SK-N-SH treated with all-trans-retinoic acid at 6 μM for 48 hours (cell line): ENCODE measurements at regions not wholly inside any gene's neighbourhood (a gene's known extent, or its start where the extent isn't known, plus 50 kb on each side); places are given as distances from the start of the nearest gene placed in this dataset.

Source experiments
- ATAC-seq: fragments of 200-7000 bp; cut with Tn5 transposase; 3 replicates; pipeline ENCODE4 v1.9.1; 2020; ENCODE audit warnings: mild to moderate bottlenecking, moderate library complexity
- ARNTL ChIP-seq: fragments of 450-650 bp; formaldehyde crosslinking; IDR thresholded peaks from 2 replicates; pipeline ENCODE4 v1.5.0; 2020; ENCODE audit warnings: low read depth, mild to moderate bottlenecking, moderate library complexity, borderline replicate concordance
- BACH2 ChIP-seq: fragments of 250-450 bp; sonication (Bioruptor Pico); IDR thresholded peaks from 2 replicates; pipeline ENCODE4 v1.9.0; 2021; ENCODE audit warnings: mild to moderate bottlenecking, borderline replicate concordance
- CSDC2 ChIP-seq: fragments of 250-450 bp; sonication (Bioruptor Pico); IDR thresholded peaks from 2 replicates; pipeline ENCODE4 v1.5.0; 2020; ENCODE audit warnings: mild to moderate bottlenecking, moderate library complexity
- ISL1 ChIP-seq: fragments of 250-450 bp; sonication (Bioruptor Pico); IDR thresholded peaks from 2 replicates; pipeline ENCODE4 v2.1.2; 2022; ENCODE audit warnings: mild to moderate bottlenecking, moderate library complexity
- OSR1 ChIP-seq: fragments of 250-450 bp; sonication (Bioruptor Pico); IDR thresholded peaks from 2 replicates; pipeline ENCODE4 v1.8.0; 2022; ENCODE audit warnings: moderate library complexity, mild to moderate bottlenecking, inconsistent platforms
- PPARA ChIP-seq: fragments of 250-450 bp; sonication (Bioruptor Pico); IDR thresholded peaks from 2 replicates; pipeline ENCODE4 v1.5.0; 2020; ENCODE audit warnings: mild to moderate bottlenecking, borderline replicate concordance
- TOX ChIP-seq: fragments of 250-450 bp; sonication (Bioruptor Pico); IDR thresholded peaks from 2 replicates; pipeline ENCODE4 v1.8.0; 2021; ENCODE audit warnings: mild to moderate bottlenecking, moderate library complexity, borderline replicate concordance
- ZC3H10 ChIP-seq: fragments of 250-450 bp; sonication (Bioruptor Pico); IDR thresholded peaks from 2 replicates; pipeline ENCODE4 v1.5.1; 2021; ENCODE audit warnings: mild to moderate bottlenecking, moderate library complexity
- ZFP30 ChIP-seq: fragments of 450-650 bp; formaldehyde crosslinking; IDR thresholded peaks from 2 replicates; pipeline ENCODE4 v1.5.0; 2022; ENCODE audit warnings: mild to moderate bottlenecking, moderate library complexity
- ZNF565 ChIP-seq: fragments of 450-650 bp; formaldehyde crosslinking; conservative IDR thresholded peaks from 2 replicates; pipeline ENCODE4 v1.5.0; 2020; ENCODE audit warnings: low read depth, mild to moderate bottlenecking, moderate library complexity
- ZNF70 ChIP-seq: fragments of 450-650 bp; formaldehyde crosslinking; IDR thresholded peaks from 2 replicates; pipeline ENCODE4 v1.5.0; 2020; ENCODE audit warnings: mild to moderate bottlenecking, moderate library complexity
- ZNF8 ChIP-seq: fragments of 450-650 bp; formaldehyde crosslinking; IDR thresholded peaks from 2 replicates; pipeline ENCODE4 v1.5.0; 2020; ENCODE audit warnings: mild to moderate bottlenecking, moderate library complexity
- TF ChIP-seq, protein P1 (sequence below): fragments of 250-450 bp; sonication (Bioruptor Pico); IDR thresholded peaks from 2 replicates; pipeline ENCODE4 v1.8.0; 2020; ENCODE audit warnings: mild to moderate bottlenecking, moderate library complexity, borderline replicate concordance
- TF ChIP-seq, protein P2 (sequence below): fragments of 250-450 bp; sonication (Bioruptor Pico); IDR thresholded peaks from 2 replicates; pipeline ENCODE4 v1.5.0; 2020; ENCODE audit warnings: mild to moderate bottlenecking, moderate library complexity
- TF ChIP-seq, protein P3 (sequence below): fragments of 250-450 bp; sonication (Bioruptor Pico); IDR thresholded peaks from 2 replicates; pipeline ENCODE4 v1.8.0; 2021; ENCODE audit warnings: low read depth, mild to moderate bottlenecking, moderate library complexity, borderline replicate concordance
- TF ChIP-seq, protein P4 (sequence below): fragments of 250-450 bp; sonication (Bioruptor Pico); IDR thresholded peaks from 2 replicates; pipeline ENCODE4 v1.5.1; 2020; ENCODE audit warnings: low read depth, mild to moderate bottlenecking, moderate library complexity

DNA sequence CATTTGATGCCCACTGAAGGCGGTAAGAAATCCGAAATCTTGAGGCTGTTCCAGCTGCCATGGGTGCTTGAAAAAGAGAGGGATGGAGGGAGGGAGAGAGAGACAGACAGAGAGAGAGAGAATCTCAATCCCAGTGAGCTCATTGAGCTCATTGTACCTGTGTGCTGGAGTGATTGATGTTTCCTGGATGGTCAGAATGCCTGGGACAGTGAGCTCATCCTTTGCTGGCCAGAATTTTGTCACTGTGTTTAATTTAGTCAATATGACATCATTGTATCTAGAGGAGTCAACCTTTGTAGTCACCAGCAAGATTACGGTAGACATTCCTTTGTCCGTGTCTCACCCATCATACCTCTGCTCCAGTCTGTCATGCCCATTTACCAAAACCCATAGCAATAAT is 625.4 kb upstream of the POM121L12 start:
- TF ChIP-seq ARNTL = no peak
- no peak for ATAC-seq

DNA sequence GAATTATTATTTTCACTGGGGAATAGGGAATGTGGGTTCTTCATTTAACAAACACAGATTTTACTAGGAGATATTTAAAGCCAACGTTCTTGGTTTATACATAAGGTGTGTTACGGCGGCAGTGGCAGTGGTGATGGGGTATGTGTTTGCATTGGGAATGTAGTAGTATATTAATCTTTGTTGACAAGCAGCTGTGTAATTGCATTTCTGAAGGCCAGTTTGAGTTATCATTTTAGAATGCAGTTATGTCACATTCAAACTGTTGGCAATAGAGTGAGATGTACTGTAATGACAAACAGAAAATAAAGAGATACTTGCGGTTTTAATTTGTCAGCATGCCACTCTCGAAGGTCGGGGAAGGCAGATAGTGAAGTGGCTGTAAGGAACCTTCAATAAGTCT is 628.6 kb upstream of the POM121L12 start:
- ATAC-seq = no peak
- no peak for TF ChIP-seq ZC3H10 (CRISPR knock-in tag)
- TF ChIP-seq BACH2 (CRISPR knock-in tag) = no peak
- TF ChIP-seq, protein P1, sequence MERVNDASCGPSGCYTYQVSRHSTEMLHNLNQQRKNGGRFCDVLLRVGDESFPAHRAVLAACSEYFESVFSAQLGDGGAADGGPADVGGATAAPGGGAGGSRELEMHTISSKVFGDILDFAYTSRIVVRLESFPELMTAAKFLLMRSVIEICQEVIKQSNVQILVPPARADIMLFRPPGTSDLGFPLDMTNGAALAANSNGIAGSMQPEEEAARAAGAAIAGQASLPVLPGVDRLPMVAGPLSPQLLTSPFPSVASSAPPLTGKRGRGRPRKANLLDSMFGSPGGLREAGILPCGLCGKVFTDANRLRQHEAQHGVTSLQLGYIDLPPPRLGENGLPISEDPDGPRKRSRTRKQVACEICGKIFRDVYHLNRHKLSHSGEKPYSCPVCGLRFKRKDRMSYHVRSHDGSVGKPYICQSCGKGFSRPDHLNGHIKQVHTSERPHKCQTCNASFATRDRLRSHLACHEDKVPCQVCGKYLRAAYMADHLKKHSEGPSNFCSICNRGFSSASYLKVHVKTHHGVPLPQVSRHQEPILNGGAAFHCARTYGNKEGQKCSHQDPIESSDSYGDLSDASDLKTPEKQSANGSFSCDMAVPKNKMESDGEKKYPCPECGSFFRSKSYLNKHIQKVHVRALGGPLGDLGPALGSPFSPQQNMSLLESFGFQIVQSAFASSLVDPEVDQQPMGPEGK (CRISPR knock-in tag) = no peak
- no peak for TF ChIP-seq TOX
- no peak for TF ChIP-seq ZNF8 (CRISPR knock-in tag)
- no peak for TF ChIP-seq CSDC2
- TF ChIP-seq ZFP30 (CRISPR knock-in tag) = no peak
- TF ChIP-seq, protein P2, sequence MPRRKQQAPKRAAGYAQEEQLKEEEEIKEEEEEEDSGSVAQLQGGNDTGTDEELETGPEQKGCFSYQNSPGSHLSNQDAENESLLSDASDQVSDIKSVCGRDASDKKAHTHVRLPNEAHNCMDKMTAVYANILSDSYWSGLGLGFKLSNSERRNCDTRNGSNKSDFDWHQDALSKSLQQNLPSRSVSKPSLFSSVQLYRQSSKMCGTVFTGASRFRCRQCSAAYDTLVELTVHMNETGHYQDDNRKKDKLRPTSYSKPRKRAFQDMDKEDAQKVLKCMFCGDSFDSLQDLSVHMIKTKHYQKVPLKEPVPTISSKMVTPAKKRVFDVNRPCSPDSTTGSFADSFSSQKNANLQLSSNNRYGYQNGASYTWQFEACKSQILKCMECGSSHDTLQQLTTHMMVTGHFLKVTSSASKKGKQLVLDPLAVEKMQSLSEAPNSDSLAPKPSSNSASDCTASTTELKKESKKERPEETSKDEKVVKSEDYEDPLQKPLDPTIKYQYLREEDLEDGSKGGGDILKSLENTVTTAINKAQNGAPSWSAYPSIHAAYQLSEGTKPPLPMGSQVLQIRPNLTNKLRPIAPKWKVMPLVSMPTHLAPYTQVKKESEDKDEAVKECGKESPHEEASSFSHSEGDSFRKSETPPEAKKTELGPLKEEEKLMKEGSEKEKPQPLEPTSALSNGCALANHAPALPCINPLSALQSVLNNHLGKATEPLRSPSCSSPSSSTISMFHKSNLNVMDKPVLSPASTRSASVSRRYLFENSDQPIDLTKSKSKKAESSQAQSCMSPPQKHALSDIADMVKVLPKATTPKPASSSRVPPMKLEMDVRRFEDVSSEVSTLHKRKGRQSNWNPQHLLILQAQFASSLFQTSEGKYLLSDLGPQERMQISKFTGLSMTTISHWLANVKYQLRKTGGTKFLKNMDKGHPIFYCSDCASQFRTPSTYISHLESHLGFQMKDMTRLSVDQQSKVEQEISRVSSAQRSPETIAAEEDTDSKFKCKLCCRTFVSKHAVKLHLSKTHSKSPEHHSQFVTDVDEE (CRISPR knock-in tag) = no peak
- TF ChIP-seq, protein P3, sequence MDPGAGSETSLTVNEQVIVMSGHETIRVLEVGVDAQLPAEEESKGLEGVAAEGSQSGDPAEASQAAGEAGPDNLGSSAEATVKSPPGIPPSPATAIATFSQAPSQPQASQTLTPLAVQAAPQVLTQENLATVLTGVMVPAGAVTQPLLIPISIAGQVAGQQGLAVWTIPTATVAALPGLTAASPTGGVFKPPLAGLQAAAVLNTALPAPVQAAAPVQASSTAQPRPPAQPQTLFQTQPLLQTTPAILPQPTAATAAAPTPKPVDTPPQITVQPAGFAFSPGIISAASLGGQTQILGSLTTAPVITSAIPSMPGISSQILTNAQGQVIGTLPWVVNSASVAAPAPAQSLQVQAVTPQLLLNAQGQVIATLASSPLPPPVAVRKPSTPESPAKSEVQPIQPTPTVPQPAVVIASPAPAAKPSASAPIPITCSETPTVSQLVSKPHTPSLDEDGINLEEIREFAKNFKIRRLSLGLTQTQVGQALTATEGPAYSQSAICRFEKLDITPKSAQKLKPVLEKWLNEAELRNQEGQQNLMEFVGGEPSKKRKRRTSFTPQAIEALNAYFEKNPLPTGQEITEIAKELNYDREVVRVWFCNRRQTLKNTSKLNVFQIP (CRISPR knock-in tag) = no peak
- no peak for TF ChIP-seq ZNF565
- no peak for TF ChIP-seq ISL1

DNA sequence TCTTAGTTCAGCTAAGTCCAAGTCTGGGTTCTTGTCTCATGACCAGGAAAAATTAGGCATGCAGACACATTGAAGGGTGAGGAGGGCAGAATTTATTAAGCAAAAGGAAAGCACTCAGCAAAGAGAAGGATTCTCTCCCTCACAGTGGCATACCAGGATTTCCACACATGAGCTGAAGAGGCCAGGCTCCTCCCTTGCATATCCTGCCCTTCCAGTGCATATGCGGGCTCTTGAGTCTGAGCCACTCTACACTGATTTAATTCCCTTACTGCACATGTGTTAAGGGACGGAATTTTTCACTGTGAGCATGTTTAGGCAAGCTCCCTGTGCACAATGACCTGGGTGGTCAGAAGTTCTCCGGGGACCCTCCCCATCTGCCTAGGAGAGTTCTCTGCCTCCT is 652.7 kb upstream of the POM121L12 start:
- TF ChIP-seq TOX = no peak
- no peak for TF ChIP-seq ISL1
- TF ChIP-seq, protein P4, sequence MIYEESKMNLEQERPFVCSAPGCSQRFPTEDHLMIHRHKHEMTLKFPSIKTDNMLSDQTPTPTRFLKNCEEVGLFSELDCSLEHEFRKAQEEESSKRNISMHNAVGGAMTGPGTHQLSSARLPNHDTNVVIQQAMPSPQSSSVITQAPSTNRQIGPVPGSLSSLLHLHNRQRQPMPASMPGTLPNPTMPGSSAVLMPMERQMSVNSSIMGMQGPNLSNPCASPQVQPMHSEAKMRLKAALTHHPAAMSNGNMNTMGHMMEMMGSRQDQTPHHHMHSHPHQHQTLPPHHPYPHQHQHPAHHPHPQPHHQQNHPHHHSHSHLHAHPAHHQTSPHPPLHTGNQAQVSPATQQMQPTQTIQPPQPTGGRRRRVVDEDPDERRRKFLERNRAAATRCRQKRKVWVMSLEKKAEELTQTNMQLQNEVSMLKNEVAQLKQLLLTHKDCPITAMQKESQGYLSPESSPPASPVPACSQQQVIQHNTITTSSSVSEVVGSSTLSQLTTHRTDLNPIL (CRISPR knock-in tag) = no peak
- TF ChIP-seq ZNF8 (CRISPR knock-in tag) = no peak
- no peak for TF ChIP-seq ZFP30 (CRISPR knock-in tag)
- TF ChIP-seq, protein P1 (CRISPR knock-in tag) = no peak
- no peak for TF ChIP-seq ZC3H10 (CRISPR knock-in tag)
- TF ChIP-seq ZNF565 = no peak
- no peak for TF ChIP-seq ARNTL
- TF ChIP-seq ZNF70 = no peak
- no peak for ATAC-seq

DNA sequence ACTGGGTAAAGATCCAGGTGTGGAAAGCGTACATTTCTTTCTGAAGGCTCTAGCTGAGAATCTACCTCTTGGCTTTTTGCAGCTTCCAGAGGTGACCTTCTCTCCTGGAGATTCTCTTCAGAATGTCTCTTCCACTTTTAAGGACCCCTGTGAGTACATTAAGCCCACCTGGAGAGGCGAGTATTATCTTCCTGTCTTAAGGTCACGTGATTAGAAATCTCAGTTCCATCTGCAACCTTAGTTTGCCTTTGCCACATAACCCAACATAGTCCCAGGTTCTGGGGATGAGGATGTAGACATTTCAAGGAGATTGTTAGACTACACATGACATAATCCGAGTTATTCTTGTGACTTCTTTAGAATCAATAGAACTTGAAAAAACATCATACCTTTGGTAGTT is 665.5 kb upstream of the POM121L12 start:
- ATAC-seq = no peak
- no peak for TF ChIP-seq ISL1
- TF ChIP-seq, protein P3 (CRISPR knock-in tag) = no peak
- no peak for TF ChIP-seq ZNF565
- no peak for TF ChIP-seq BACH2 (CRISPR knock-in tag)
- TF ChIP-seq ZNF8 (CRISPR knock-in tag) = no peak
- TF ChIP-seq ZC3H10 (CRISPR knock-in tag) = no peak
- TF ChIP-seq TOX = no peak
- TF ChIP-seq OSR1 (CRISPR knock-in tag) = no peak
- TF ChIP-seq PPARA = no peak
